ENCODE measurements at regions not wholly inside any gene's neighbourhood (a gene's known extent, or its start where the extent isn't known, plus 50 kb on each side); places are given as distances from the start of the nearest gene placed in this dataset.

DNA sequence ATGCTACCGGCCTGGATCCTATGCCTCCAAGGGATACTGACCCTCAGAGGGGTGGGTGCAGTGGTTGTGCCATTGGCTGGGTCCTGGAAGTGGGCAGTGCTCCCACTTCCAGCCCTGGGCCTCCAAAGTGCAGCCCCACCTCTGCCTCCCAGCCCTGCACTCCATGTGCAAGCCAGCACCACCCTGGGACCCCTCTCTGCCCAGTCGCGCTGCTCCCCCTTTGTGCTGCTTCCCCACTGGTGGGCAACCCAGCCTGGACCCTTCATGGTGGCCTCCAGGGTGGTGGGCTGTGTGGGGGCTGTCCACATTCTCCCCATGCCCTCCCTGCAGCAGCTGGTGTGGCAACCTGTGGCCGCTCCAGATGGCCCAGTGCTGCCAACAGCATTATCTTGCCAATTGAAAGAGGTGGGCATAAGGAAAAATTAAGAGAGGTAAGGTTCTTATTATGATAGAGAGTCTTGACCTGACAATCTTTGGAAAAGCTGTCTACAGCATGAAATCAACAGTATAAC is 309.7 kb downstream of the GUCY2F start:
- TF ChIP-seq, protein P1, sequence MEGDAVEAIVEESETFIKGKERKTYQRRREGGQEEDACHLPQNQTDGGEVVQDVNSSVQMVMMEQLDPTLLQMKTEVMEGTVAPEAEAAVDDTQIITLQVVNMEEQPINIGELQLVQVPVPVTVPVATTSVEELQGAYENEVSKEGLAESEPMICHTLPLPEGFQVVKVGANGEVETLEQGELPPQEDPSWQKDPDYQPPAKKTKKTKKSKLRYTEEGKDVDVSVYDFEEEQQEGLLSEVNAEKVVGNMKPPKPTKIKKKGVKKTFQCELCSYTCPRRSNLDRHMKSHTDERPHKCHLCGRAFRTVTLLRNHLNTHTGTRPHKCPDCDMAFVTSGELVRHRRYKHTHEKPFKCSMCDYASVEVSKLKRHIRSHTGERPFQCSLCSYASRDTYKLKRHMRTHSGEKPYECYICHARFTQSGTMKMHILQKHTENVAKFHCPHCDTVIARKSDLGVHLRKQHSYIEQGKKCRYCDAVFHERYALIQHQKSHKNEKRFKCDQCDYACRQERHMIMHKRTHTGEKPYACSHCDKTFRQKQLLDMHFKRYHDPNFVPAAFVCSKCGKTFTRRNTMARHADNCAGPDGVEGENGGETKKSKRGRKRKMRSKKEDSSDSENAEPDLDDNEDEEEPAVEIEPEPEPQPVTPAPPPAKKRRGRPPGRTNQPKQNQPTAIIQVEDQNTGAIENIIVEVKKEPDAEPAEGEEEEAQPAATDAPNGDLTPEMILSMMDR (tag by site-specific recombination; IDR thresholded peaks at IDR 0.05): no peak
- no peak for TF ChIP-seq EGR2 (tag by site-specific recombination; IDR thresholded peaks at IDR 0.05; ENCODE audit: low read depth)
- no peak for TF ChIP-seq ZNF239 (tag by site-specific recombination; IDR thresholded peaks at IDR 0.05)
- TF ChIP-seq ZNF660 (tag by site-specific recombination; IDR thresholded peaks at IDR 0.05): no peak
- TF ChIP-seq ZNF24 (tag by site-specific recombination; IDR thresholded peaks at IDR 0.05): no peak
- no peak for TF ChIP-seq ZNF561 (tag by site-specific recombination; IDR thresholded peaks at IDR 0.05; ENCODE audit: borderline replicate concordance)
- TF ChIP-seq ZBTB1 (tag by site-specific recombination; IDR thresholded peaks at IDR 0.05): no peak
- no peak for TF ChIP-seq ZBTB21 (tag by site-specific recombination; IDR thresholded peaks at IDR 0.05)
- TF ChIP-seq, protein P2, sequence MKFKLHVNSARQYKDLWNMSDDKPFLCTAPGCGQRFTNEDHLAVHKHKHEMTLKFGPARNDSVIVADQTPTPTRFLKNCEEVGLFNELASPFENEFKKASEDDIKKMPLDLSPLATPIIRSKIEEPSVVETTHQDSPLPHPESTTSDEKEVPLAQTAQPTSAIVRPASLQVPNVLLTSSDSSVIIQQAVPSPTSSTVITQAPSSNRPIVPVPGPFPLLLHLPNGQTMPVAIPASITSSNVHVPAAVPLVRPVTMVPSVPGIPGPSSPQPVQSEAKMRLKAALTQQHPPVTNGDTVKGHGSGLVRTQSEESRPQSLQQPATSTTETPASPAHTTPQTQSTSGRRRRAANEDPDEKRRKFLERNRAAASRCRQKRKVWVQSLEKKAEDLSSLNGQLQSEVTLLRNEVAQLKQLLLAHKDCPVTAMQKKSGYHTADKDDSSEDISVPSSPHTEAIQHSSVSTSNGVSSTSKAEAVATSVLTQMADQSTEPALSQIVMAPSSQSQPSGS (tag by site-specific recombination; IDR thresholded peaks at IDR 0.05; ENCODE audit: low read depth): no peak
- no peak for TF ChIP-seq MEIS1 (CRISPR knock-in tag; IDR thresholded peaks at IDR 0.05; ENCODE audit: borderline replicate concordance)

Measured in HEK293 (cell line).